ENCODE measurements at regions not wholly inside any gene's neighbourhood (a gene's known extent, or its start where the extent isn't known, plus 50 kb on each side); places are given as distances from the start of the nearest gene placed in this dataset.
"Not testable (repeated sequence)": the region's sequence is repeated elsewhere in the genome, so short reads cannot be mapped to it uniquely, and the experiment has no call there.

DNA sequence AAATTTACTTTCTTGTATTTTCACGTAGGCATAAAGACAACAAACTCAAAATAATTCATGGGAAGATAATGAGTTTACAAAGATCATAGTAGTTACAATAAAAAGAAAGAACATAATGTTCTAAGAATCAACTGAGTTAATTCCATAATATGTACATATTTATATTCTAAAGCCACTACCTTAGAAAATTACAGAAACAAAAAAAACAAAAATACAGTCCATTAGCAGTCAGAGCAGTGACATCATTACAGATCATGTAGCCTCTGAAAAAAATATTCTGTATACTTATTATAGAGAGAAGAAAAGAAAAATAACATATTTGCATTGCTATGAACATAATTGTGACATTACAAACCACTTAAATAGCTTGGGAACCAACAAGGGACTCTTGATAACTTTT is 360.1 kb upstream of the RGS18 start:
- POLR2A ChIA-PET = no interaction called here
- Mint-ChIP-seq H3K27ac (no peak overlapping the region), H3K4me3 (no peak overlapping the region), H3K27me3 (no peaks in the 10 kb centered on the region), H3K36me3 (ENCODE audit: low read depth) (no peaks in the 10 kb centered on the region), H3K4me1 (no peaks in the 10 kb centered on the region), H3K9me3 (no peaks in the 10 kb centered on the region)
- CTCF ChIA-PET = no interaction called here
- DNase-seq = no peak

DNA sequence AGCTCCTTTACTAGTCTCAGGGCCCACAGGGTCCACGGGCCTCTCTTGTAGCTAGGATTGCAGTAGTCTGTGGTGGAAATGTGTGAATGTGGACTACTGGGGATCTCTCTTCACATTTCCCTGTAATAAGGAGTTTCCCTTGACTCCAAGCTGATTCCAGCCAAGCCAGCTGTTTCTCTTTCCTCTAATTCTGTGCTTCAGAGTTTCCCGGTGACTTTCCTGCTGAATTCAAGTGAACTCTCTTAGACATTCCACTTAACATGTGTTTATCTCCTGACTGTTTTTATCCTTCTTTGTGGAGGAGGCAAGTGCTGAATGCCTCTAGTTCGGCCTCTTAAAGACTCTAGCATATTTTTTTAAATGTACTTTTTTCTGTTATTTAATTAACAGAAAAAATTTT is 354.0 kb upstream of the RGS18 start:
- H3K36me3 Mint-ChIP-seq (ENCODE audit: low read depth) = no peaks in the 10 kb centered on the region
- no peaks in the 10 kb centered on the region for H3K27me3 Mint-ChIP-seq
- H3K9me3 Mint-ChIP-seq = no peaks in the 10 kb centered on the region
- DNase-seq = no peak
- CTCF ChIA-PET = no interaction called here
- H3K4me3 Mint-ChIP-seq = no peak overlapping the region
- no peak overlapping the region for H3K27ac Mint-ChIP-seq
- POLR2A ChIA-PET = no interaction called here
- H3K4me1 Mint-ChIP-seq = no peaks in the 10 kb centered on the region

- H3K27me3 Mint-ChIP-seq; H3K36me3 Mint-ChIP-seq (ENCODE audit: low read depth); H3K4me1 Mint-ChIP-seq; CTCF ChIA-PET; H3K27ac Mint-ChIP-seq; DNase-seq; H3K4me3 Mint-ChIP-seq; POLR2A ChIA-PET; H3K9me3 Mint-ChIP-seq: not testable (repeated sequence)
Observed at GRCh38 chr1:191813593-191813992, 344.7 kb upstream of the RGS18 start.

DNA sequence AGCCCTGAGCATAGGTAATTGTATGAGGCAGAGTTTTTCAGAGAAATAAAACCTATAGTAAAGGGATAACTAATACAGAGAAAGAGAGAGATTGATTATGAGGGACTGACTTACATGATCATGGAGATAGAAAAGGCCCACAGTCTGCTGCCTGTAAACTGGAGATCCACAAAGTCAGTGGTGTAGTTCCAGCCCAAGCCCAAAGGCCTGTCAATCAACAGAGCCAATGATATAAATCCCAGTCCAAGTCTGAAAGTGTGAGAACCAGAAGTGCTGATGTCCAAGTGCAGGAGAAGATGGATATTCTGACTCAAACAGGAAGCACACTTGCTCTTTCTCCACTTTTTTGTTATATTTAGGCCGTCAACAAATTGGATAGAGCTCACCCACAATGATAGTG is 340.1 kb upstream of the RGS18 start:
- Mint-ChIP-seq H3K27ac (no peak overlapping the region), H3K27me3 (no peaks in the 10 kb centered on the region), H3K9me3 (no peaks in the 10 kb centered on the region), H3K4me3 (no peak overlapping the region), H3K4me1 (no peaks in the 10 kb centered on the region), H3K36me3 (ENCODE audit: low read depth) (no peaks in the 10 kb centered on the region)
- POLR2A ChIA-PET = no interaction called here
- DNase-seq = no peak
- CTCF ChIA-PET = no interaction called here

DNA sequence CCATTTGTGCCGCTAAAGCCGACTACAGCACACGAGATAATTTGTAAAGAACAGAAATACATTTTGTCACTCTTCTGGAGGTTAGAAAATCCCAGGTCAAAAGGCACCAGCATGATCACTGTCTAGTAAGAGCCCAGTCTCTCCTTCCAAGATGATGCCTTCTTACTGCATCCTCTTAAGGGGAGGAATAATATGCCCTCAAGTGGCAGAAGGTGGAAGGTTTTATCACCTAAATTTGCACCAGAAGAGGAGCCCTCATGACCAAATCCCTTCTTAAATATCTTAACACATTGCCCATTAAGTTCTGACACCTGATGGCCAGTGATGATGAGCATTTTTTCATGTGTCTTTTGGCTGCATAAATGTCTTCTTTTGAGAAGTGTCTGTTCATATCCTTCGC is 326.7 kb upstream of the RGS18 start:
- CTCF ChIA-PET = no interaction called here
- POLR2A ChIA-PET = no interaction called here
- H3K27me3 Mint-ChIP-seq = no peaks in the 10 kb centered on the region
- no peak overlapping the region for H3K4me3 Mint-ChIP-seq
- H3K27ac Mint-ChIP-seq = no peak overlapping the region
- DNase-seq = no peak
- no peaks in the 10 kb centered on the region for H3K4me1 Mint-ChIP-seq
- H3K9me3 Mint-ChIP-seq = peaks cover 2% of the 10 kb centered on the region
- H3K36me3 Mint-ChIP-seq (ENCODE audit: low read depth) = no peaks in the 10 kb centered on the region

DNA sequence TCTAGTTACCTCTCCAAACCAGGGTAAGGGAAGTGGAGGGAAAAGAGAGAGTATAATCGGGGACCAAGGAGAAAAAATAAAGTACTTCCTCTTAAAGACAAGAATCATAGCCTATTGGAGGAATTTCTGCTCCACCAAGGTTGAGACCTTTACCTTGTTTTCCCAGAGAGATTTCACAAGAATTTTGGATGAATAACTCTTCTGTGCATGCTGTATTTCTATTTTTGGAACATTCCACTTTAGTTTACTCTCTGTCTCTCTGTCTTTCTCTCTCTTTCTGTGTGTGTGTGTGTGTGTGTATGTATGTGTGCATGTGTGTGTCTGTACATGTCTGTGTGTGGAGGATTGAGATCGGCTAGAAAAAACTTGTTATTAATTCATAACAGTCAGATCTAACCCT is 318.4 kb upstream of the RGS18 start:
- ChIA-PET POLR2A (no interaction called here), CTCF (no interaction called here)
- H3K27me3 Mint-ChIP-seq = no peaks in the 10 kb centered on the region
- H3K9me3 Mint-ChIP-seq = no peaks in the 10 kb centered on the region
- no peaks in the 10 kb centered on the region for H3K4me1 Mint-ChIP-seq
- H3K36me3 Mint-ChIP-seq (ENCODE audit: low read depth) = no peaks in the 10 kb centered on the region
- no peak overlapping the region for H3K4me3 Mint-ChIP-seq
- H3K27ac Mint-ChIP-seq = no peak overlapping the region
- no peak for DNase-seq

- H3K27ac Mint-ChIP-seq = no peak overlapping the region
- H3K9me3 Mint-ChIP-seq = no peaks in the 10 kb centered on the region
- no peak overlapping the region for H3K4me3 Mint-ChIP-seq
- H3K4me1 Mint-ChIP-seq = no peaks in the 10 kb centered on the region
- H3K27me3 Mint-ChIP-seq = no peaks in the 10 kb centered on the region
- DNase-seq = no peak
- CTCF ChIA-PET = no interaction called here
- POLR2A ChIA-PET = no interaction called here
- no peaks in the 10 kb centered on the region for H3K36me3 Mint-ChIP-seq (ENCODE audit: low read depth)
Observed at GRCh38 chr1:191851799-191852595, 306.3 kb upstream of the RGS18 start.

- Mint-ChIP-seq H3K36me3 (ENCODE audit: low read depth) (no peaks in the 10 kb centered on the region), H3K4me1 (no peaks in the 10 kb centered on the region), H3K4me3 (no peak overlapping the region), H3K9me3 (no peaks in the 10 kb centered on the region), H3K27me3 (no peaks in the 10 kb centered on the region), H3K27ac (no peak overlapping the region)
- CTCF ChIA-PET = no interaction called here
- POLR2A ChIA-PET = no interaction called here
- no peak for DNase-seq
Observed at GRCh38 chr1:191852907-191853306, 305.4 kb upstream of the RGS18 start.

DNA sequence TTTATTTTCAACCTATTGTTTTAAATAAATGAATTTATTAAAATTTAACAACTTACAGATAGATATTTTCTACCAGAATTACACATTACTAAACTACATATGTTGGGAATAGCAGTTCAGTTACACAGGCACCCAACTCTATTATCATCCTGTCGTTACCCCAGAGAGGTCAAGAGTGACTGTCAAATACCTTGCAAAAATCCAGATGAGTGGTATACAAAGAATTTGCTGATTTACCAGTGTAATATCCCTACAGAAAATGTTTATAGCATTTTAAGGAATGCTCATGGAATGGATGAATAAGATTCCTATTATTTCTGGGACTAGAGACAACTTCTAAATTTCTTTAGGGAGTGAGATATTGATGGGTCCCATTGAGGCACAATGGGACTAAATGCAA is 300.7 kb upstream of the RGS18 start:
- no peaks in the 10 kb centered on the region for H3K4me1 Mint-ChIP-seq
- no peaks in the 10 kb centered on the region for H3K36me3 Mint-ChIP-seq (ENCODE audit: low read depth)
- DNase-seq = no peak
- H3K9me3 Mint-ChIP-seq = peaks cover 2% of the 10 kb centered on the region
- H3K27ac Mint-ChIP-seq = no peak overlapping the region
- H3K4me3 Mint-ChIP-seq = no peak overlapping the region
- CTCF ChIA-PET = no interaction called here
- POLR2A ChIA-PET = no interaction called here
- no peaks in the 10 kb centered on the region for H3K27me3 Mint-ChIP-seq

GRCh38 chr1:191865479-191865878 is 292.8 kb upstream of the RGS18 start:
- H3K27ac Mint-ChIP-seq = no peak overlapping the region
- H3K9me3 Mint-ChIP-seq = no peaks in the 10 kb centered on the region
- H3K4me1 Mint-ChIP-seq = no peaks in the 10 kb centered on the region
- ChIA-PET POLR2A (no interaction called here), CTCF (no interaction called here)
- H3K36me3 Mint-ChIP-seq (ENCODE audit: low read depth) = no peaks in the 10 kb centered on the region
- DNase-seq = no peak
- no peak overlapping the region for H3K4me3 Mint-ChIP-seq
- no peaks in the 10 kb centered on the region for H3K27me3 Mint-ChIP-seq

- H3K4me3 Mint-ChIP-seq = no peak overlapping the region
- no peaks in the 10 kb centered on the region for H3K27me3 Mint-ChIP-seq
- H3K27ac Mint-ChIP-seq = no peak overlapping the region
- no peaks in the 10 kb centered on the region for H3K4me1 Mint-ChIP-seq
- POLR2A ChIA-PET = no interaction called here
- no peaks in the 10 kb centered on the region for H3K36me3 Mint-ChIP-seq (ENCODE audit: low read depth)
- H3K9me3 Mint-ChIP-seq = no peaks in the 10 kb centered on the region
- no peak for DNase-seq
- CTCF ChIA-PET = no interaction called here
Observed at GRCh38 chr1:191866155-191866554, 292.1 kb upstream of the RGS18 start.

GRCh38 chr1:191869790-191870312 is 288.4 kb upstream of the RGS18 start:
- Mint-ChIP-seq H3K9me3 (no peaks in the 10 kb centered on the region), H3K27ac (no peak overlapping the region), H3K36me3 (ENCODE audit: low read depth) (no peaks in the 10 kb centered on the region), H3K27me3 (no peaks in the 10 kb centered on the region), H3K4me1 (no peaks in the 10 kb centered on the region), H3K4me3 (no peak overlapping the region)
- CTCF ChIA-PET = no interaction called here
- POLR2A ChIA-PET = no interaction called here
- no peak for DNase-seq

DNA sequence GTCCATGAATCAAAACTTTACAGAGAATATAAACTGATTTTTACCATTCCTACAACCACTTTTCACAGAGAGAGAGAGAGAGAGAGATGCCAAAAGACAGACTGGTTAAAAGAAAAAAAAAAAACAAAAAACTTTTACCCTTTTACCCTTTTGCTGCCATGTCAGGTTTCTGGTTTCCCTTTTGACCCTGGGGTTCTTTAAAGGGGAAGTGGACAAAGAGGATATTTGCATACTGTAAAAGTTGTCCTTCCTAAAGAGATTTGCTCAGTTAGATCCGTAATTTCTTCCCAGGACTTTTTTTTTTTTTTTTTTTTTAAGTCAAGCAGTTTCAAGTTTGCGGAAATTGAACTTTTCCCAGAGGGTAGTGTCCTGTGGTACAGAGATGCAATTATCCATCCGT is 287.8 kb upstream of the RGS18 start:
- Mint-ChIP-seq H3K27me3 (no peaks in the 10 kb centered on the region), H3K4me1 (no peaks in the 10 kb centered on the region), H3K9me3 (no peaks in the 10 kb centered on the region), H3K27ac (no peak overlapping the region), H3K36me3 (ENCODE audit: low read depth) (no peaks in the 10 kb centered on the region), H3K4me3 (no peak overlapping the region)
- DNase-seq = no peak
- ChIA-PET POLR2A (no interaction called here), CTCF (no interaction called here)

- no peak for DNase-seq
- H3K27ac Mint-ChIP-seq = no peak overlapping the region
- CTCF ChIA-PET = no interaction called here
- POLR2A ChIA-PET = no interaction called here
- H3K4me3 Mint-ChIP-seq = no peak overlapping the region
- H3K4me1 Mint-ChIP-seq = no peaks in the 10 kb centered on the region
- no peaks in the 10 kb centered on the region for H3K9me3 Mint-ChIP-seq
- H3K36me3 Mint-ChIP-seq (ENCODE audit: low read depth) = no peaks in the 10 kb centered on the region
- H3K27me3 Mint-ChIP-seq = no peaks in the 10 kb centered on the region
Observed at GRCh38 chr1:191875994-191876393, 282.3 kb upstream of the RGS18 start.
